ENCODE measurements at regions not wholly inside any gene's neighbourhood (a gene's known extent, or its start where the extent isn't known, plus 50 kb on each side); places are given as distances from the start of the nearest gene placed in this dataset.
"Not testable (repeated sequence)": the region's sequence is repeated elsewhere in the genome, so short reads cannot be mapped to it uniquely, and the experiment has no call there.

DNA sequence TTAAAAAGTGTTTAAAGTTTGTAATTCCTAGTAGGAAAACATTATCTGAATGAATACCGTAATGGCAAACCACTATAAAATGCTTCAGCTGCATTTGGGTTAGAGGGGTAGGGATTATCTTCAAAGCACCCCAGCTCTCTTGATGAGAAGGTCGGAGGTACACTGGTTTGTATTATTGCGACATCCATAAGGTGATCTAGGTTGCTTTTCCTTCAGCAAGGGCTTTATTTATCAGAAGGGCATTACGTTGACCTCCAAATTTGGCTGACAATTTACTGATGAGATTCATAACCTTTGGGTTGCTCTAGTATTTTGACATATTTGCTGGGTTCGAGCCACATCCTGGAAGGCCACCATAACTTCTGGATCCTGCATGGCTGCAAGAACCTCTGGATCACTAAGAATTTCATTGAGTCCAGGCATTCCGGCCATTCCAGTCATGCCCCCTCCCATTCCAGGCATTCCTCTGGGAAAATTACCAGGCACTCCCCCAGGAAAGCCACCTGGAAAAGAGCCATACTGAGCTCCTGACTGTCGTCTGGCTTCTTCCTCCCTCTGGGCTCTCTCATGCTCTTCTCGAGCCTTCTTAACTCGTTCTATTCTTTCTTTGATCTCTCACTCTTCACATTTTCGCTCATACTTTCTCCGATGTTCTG, 83.6 kb upstream of the EXOC4 start:
- TF ChIP-seq, protein P1, sequence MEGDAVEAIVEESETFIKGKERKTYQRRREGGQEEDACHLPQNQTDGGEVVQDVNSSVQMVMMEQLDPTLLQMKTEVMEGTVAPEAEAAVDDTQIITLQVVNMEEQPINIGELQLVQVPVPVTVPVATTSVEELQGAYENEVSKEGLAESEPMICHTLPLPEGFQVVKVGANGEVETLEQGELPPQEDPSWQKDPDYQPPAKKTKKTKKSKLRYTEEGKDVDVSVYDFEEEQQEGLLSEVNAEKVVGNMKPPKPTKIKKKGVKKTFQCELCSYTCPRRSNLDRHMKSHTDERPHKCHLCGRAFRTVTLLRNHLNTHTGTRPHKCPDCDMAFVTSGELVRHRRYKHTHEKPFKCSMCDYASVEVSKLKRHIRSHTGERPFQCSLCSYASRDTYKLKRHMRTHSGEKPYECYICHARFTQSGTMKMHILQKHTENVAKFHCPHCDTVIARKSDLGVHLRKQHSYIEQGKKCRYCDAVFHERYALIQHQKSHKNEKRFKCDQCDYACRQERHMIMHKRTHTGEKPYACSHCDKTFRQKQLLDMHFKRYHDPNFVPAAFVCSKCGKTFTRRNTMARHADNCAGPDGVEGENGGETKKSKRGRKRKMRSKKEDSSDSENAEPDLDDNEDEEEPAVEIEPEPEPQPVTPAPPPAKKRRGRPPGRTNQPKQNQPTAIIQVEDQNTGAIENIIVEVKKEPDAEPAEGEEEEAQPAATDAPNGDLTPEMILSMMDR (IDR thresholded peaks at IDR 0.05) = not testable (repeated sequence)
- TF ChIP-seq ZFX (IDR thresholded peaks at IDR 0.05; ENCODE audit: borderline replicate concordance) = not testable (repeated sequence)
